HG03378 (cell line): ENCODE measurements at regions not wholly inside any gene's neighbourhood (a gene's known extent, or its start where the extent isn't known, plus 50 kb on each side); places are given as distances from the start of the nearest gene placed in this dataset.

Experiments
- ATAC-seq: cut with Tn5 transposase; IDR thresholded peaks from one replicate; pipeline ENCODE4 v1.9.1; 2021; ENCODE audit warnings: mild to moderate bottlenecking, moderate library complexity; ENCODE audit not compliant: unreplicated experiment

GRCh38 chr4:179855469-179855868, 2387.7 kb upstream of the TENM3 start:
- ATAC-seq: no peak

- no peak for ATAC-seq
Measured at GRCh38 chr4:179858221-179858620, 2385.0 kb upstream of the TENM3 start.

DNA sequence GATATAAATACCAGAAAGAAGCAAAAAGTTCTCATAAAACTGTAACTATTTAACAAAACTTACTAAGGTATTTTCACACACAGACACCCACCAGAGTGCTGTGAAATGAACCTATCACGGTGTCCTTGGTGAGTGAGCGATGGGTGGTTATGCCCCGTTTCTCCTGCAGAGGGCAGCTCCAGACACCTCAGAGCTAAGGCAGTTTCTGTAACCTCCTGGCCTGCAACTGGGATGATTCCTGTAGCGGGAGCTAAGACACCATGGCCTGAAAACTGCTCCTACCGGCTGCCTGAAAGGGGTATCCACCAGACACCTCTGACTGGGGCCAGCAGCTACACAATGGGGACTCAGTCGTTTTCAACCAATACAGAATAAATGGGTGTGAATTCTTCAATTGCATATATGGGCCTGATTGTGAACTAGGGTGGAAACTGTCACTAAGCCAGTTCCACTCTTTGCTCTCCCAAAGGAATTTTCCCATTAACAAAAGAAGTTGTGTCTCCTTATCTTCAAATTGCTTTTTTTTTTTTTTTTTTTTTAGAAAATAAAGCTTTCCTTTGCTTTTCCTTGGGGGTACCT, 2375.8 kb upstream of the TENM3 start:
- peak; percentile 93 for ATAC-seq

GRCh38 chr4:179871726-179872125, 2371.5 kb upstream of the TENM3 start:
- ATAC-seq: no peak

DNA sequence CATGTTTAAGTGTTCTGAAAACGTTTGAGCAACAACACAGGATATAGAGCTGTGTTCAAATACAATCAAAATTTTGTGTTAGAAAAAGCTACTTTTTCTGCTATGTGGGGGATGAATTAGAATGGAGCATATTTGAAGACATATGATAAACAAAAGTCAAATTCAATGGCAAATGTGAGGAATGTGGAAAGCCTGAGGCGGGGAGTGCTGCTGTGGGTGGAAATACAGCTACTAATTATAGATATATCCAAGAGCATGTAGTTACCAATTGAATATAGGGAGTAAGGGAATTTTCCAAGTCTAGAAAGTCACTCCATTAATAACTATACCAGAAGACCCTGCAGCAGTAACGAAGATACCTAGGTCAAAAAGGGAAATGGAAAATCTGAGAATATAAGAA, 2370.4 kb upstream of the TENM3 start:
- ATAC-seq: no peak

DNA sequence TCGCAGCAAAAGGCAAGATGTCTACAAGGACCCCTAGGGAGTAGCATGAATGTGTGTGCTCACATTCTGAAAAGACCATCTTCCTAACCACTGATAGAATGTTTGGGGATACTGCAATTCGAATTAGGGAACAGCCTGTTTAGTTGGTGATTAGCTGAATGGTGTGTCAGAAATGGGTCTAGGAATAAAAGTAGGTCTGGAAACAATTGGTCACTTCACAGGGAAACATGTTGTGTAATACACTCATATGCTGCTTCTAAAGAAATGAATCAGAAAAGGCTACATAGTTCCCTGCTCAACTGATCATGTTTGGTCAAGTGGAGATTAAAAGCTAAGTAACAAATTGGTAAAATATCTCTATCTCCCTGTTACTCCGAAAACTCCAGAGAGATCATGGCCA, 2362.4 kb upstream of the TENM3 start:
- no peak for ATAC-seq

- no peak for ATAC-seq
Measured at GRCh38 chr4:179894066-179894778, 2349.0 kb upstream of the TENM3 start.

DNA sequence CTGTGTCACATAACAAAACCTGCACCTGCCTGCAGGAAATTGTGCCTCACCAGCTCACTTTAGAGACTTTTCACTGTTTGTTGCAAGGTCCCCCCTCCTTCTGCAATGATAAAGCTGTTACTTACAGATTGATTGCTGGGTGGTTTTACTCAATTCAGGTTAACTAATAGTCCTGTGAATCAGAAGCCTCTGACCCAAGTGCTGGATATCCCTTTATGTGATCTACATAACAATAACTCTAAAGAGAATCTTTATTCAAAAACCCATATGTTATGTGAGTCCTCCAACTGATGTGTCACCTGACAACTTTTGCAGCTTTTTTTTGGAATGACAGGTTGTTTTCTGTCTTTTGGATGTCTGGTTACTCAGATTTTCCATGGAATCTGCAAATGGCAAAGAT, 2323.6 kb upstream of the TENM3 start:
- ATAC-seq: no peak

DNA sequence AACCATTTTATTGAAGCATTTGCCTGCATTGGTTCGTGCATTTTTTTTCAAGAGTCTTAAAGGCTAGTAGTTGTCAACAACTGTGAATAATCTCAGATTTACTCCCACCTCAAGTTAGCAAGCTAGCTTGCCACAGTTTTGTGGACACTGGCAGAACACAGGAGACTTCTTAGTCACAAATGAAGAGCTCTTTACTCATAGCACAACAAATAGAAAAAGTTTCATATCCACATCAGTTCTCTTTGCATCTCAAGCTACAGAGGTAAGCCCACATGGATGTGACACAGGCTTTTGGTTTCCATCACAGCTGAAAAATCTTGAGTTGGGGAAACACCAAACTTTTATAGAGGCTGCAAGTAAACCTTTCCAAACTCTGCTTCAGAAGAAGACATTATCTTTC, 2315.7 kb upstream of the TENM3 start:
- no peak for ATAC-seq

DNA sequence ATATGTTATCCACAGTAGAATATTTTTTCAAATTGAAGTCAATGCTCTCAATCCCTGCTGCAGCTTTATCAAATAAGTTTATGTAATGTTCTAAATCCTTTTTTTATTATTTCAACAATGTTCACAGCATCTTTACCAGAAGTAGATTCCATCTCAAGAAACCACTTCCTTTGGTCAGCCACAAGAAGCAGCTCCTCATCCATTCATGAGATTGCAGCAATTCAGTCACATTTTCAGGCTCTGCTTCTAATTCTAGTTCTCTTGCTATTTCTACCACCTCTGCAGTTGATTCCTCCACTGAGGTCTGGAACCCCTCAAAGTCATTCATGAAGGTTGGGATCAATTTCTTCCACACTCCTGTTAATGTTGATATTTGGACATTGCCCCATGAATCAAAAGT, 2301.3 kb upstream of the TENM3 start:
- ATAC-seq: no peak

DNA sequence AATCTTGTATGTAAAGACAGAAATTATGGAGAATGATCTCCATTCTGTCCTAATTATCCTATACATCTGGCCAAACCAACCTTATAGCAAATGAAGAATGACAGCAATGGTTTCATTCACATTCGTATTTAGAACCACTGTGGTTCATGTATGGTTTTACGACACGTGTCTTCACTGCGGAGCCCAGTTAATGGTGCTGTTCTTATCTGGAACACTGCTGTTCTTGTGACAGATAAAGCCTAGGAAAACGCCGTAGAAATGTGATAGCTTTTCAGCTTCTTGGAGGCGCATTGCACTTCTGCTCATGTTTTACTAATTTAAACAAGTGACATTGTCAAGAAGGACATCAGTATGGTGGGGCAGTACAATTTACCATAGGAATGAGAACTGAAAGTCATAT, 2266.4 kb upstream of the TENM3 start:
- no peak for ATAC-seq

- no peak for ATAC-seq
Measured at GRCh38 chr4:179977378-179977777, 2265.8 kb upstream of the TENM3 start.

- no peak for ATAC-seq
Measured at GRCh38 chr4:179981161-179981560, 2262.0 kb upstream of the TENM3 start.

DNA sequence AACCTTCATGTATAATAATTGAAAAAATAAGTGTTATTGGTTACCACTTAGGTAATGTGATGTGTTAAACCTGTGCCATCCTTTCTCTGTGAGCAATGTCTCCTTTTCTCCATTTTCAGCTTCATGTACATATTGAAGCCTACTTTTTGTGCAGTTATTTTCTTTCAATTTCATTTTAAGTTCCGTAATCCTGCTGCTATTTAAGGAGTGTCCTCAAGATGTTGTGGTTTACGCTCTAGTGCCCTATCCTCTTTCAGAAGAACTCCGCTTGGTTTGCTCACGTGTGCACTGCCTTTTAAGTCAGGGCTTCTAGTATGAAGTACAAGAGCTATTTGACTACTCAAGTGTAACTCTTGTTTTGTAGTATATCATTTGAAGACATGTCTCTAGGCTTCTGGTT, 2253.2 kb upstream of the TENM3 start:
- ATAC-seq: peak; percentile 100

- ATAC-seq: no peak
Measured at GRCh38 chr4:180009316-180009715, 2233.9 kb upstream of the TENM3 start.

DNA sequence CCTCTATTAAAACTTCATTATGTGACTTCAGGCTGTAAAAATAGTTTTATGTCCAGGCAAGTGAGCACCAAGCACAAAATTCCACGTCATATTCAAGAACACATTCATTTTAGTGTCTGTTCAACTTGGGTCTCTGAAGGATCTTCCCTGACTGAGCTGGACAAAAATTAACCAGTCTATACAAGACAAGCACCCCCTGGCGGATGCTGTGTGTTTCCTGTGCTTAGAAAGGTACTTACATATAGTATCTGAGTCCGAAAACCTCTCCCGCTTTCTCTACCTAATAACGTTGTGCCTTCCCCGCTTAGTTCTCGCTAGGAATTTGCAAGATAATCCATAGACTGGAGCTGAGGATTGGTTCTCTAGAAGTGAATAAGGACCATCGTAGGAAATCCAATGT, 2214.5 kb upstream of the TENM3 start:
- ATAC-seq: no peak

- no peak for ATAC-seq
Measured at GRCh38 chr4:180031330-180031729, 2211.9 kb upstream of the TENM3 start.

- ATAC-seq: no peak
Measured at GRCh38 chr4:180041576-180041975, 2201.6 kb upstream of the TENM3 start.

DNA sequence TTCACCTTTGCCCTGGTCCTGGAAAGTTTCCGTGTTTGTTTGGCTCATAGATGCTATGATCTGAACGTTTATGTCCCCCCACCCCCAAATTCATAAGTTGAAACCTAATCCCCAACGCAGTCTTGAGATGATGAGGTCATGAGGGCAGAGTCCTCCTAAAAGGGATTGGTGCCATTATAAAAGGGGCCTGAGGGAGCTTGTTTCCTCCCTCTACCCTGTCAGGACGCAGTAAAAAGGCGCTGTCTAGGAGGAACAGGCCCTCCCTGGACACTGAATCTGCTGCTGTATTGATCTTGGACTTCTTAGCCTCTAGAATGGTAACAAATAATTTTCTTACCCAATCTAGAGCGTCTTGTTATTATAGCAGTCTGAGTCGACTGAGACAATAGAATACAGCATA, 2190.6 kb upstream of the TENM3 start:
- no peak for ATAC-seq

- ATAC-seq: no peak
Measured at GRCh38 chr4:180054291-180054690, 2188.9 kb upstream of the TENM3 start.

DNA sequence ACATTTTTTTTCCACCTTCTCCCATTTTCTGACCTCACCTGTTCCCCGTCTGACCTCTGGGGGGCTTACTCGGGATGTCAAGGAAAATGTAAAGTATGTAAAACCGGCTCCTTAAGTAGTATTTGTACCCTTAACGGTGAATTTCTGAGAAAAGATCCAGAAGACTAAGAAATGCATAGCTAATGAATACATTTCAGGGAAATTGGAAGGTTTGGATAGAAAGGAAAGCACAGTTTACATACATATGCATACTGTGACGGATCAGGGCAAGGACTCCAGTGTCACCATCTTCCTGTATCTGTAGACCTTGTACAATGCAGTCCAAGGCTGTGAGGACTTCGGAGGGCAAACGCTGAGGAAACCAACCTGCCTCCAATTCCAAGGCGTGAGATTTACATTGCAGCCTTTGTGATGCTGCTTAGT, 2185.9 kb upstream of the TENM3 start:
- ATAC-seq: no peak

- no peak for ATAC-seq
Measured at GRCh38 chr4:180057891-180058671, 2185.1 kb upstream of the TENM3 start.
